ENCODE measurements at regions not wholly inside any gene's neighbourhood (a gene's known extent, or its start where the extent isn't known, plus 50 kb on each side); places are given as distances from the start of the nearest gene placed in this dataset.

- Histone ChIP-seq H2AFZ (ENCODE audit: low read length) (no peak overlapping the region), H3K4me3 (replicated peaks in 1 of 4; ENCODE audit: control extremely low read depth in 1 of 4, insufficient read depth in 1 of 4, low read depth in 3 of 4, low read length in 4 of 4) (no peak overlapping the region), H3K9ac (ENCODE audit: insufficient read depth, low read length) (no peak overlapping the region), H3K27ac (ENCODE audit: insufficient read depth, low read length) (no peak overlapping the region), H3K79me2 (ENCODE audit: control insufficient read depth, insufficient read depth, low read length) (no peaks in the 10 kb centered on the region), H3K27me3 (ENCODE audit: control insufficient read depth, insufficient read depth, low read length) (no peaks in the 10 kb centered on the region), H3K36me3 (ENCODE audit: control insufficient read depth, insufficient read depth, low read length) (no peaks in the 10 kb centered on the region), H3K4me1 (ENCODE audit: control insufficient read depth, extremely low read depth, insufficient read depth, low read length) (no peaks in the 10 kb centered on the region), H3K4me2 (ENCODE audit: extremely low read depth, insufficient read depth, low read length) (no peak overlapping the region), H3K9me3 (ENCODE audit: control insufficient read depth, insufficient read depth, low read depth, low read length) (no peaks in the 10 kb centered on the region), H4K20me1 (ENCODE audit: control insufficient read depth, extremely low read depth, insufficient read depth, low read length) (no peaks in the 10 kb centered on the region)
- TF ChIP-seq CTCF (conservative IDR thresholded peaks at IDR 0.05 in 1 of 2, IDR thresholded peaks at IDR 0.05 in 1 of 2; ENCODE audit: low read depth in 1 of 2, low read length in 2 of 2) (no peak), EZH2 (IDR thresholded peaks at IDR 0.05; ENCODE audit: low read length, missing control alignments) (no peak)
- DNase-seq (ENCODE audit: low read depth in 2 of 2), result no peak
These were observed 788.7 kb upstream of the KLHL29 start for GRCh38 chr2:22596306-22596705.

- H3K9ac ChIP-seq (ENCODE audit: insufficient read depth, low read length), result no peak overlapping the region
- no peaks in the 10 kb centered on the region for H4K20me1 ChIP-seq (ENCODE audit: control insufficient read depth, extremely low read depth, insufficient read depth, low read length)
- H3K27me3 ChIP-seq (ENCODE audit: control insufficient read depth, insufficient read depth, low read length), result no peaks in the 10 kb centered on the region
- TF ChIP-seq EZH2 (IDR thresholded peaks at IDR 0.05; ENCODE audit: low read length, missing control alignments), result no peak
- TF ChIP-seq CTCF (conservative IDR thresholded peaks at IDR 0.05 in 1 of 2, IDR thresholded peaks at IDR 0.05 in 1 of 2; ENCODE audit: low read depth in 1 of 2, low read length in 2 of 2), result no peak
- H3K4me2 ChIP-seq (ENCODE audit: extremely low read depth, insufficient read depth, low read length), result no peak overlapping the region
- no peaks in the 10 kb centered on the region for H3K9me3 ChIP-seq (ENCODE audit: control insufficient read depth, insufficient read depth, low read depth, low read length)
- H3K36me3 ChIP-seq (ENCODE audit: control insufficient read depth, insufficient read depth, low read length), result no peaks in the 10 kb centered on the region
- H3K27ac ChIP-seq (ENCODE audit: insufficient read depth, low read length), result no peak overlapping the region
- H3K79me2 ChIP-seq (ENCODE audit: control insufficient read depth, insufficient read depth, low read length), result no peaks in the 10 kb centered on the region
- H2AFZ ChIP-seq (ENCODE audit: low read length), result no peak overlapping the region
- DNase-seq (ENCODE audit: low read depth in 2 of 2), result no peak
- no peaks in the 10 kb centered on the region for H3K4me1 ChIP-seq (ENCODE audit: control insufficient read depth, extremely low read depth, insufficient read depth, low read length)
- H3K4me3 ChIP-seq (replicated peaks in 1 of 4; ENCODE audit: control extremely low read depth in 1 of 4, insufficient read depth in 1 of 4, low read depth in 3 of 4, low read length in 4 of 4), result no peak overlapping the region
These were observed 784.8 kb upstream of the KLHL29 start for GRCh38 chr2:22600156-22600555.

- no peak overlapping the region for H3K9ac ChIP-seq (ENCODE audit: insufficient read depth, low read length)
- no peaks in the 10 kb centered on the region for H3K36me3 ChIP-seq (ENCODE audit: control insufficient read depth, insufficient read depth, low read length)
- H3K4me1 ChIP-seq (ENCODE audit: control insufficient read depth, extremely low read depth, insufficient read depth, low read length), result no peaks in the 10 kb centered on the region
- H3K27ac ChIP-seq (ENCODE audit: insufficient read depth, low read length), result no peak overlapping the region
- TF ChIP-seq CTCF (conservative IDR thresholded peaks at IDR 0.05 in 1 of 2, IDR thresholded peaks at IDR 0.05 in 1 of 2; ENCODE audit: low read depth in 1 of 2, low read length in 2 of 2) (no peak), EZH2 (IDR thresholded peaks at IDR 0.05; ENCODE audit: low read length, missing control alignments) (no peak)
- no peak overlapping the region for H2AFZ ChIP-seq (ENCODE audit: low read length)
- H3K79me2 ChIP-seq (ENCODE audit: control insufficient read depth, insufficient read depth, low read length), result no peaks in the 10 kb centered on the region
- H3K9me3 ChIP-seq (ENCODE audit: control insufficient read depth, insufficient read depth, low read depth, low read length), result no peaks in the 10 kb centered on the region
- H3K4me3 ChIP-seq (replicated peaks in 1 of 4; ENCODE audit: control extremely low read depth in 1 of 4, insufficient read depth in 1 of 4, low read depth in 3 of 4, low read length in 4 of 4), result no peak overlapping the region
- no peak overlapping the region for H3K4me2 ChIP-seq (ENCODE audit: extremely low read depth, insufficient read depth, low read length)
- no peaks in the 10 kb centered on the region for H4K20me1 ChIP-seq (ENCODE audit: control insufficient read depth, extremely low read depth, insufficient read depth, low read length)
- DNase-seq (ENCODE audit: low read depth in 2 of 2), result no peak
- no peaks in the 10 kb centered on the region for H3K27me3 ChIP-seq (ENCODE audit: control insufficient read depth, insufficient read depth, low read length)
These were observed 784.0 kb upstream of the KLHL29 start for GRCh38 chr2:22600999-22601398.
